Hematopoietic multipotent progenitor cell treated with erythropoietin and hydrocortisone succinate and interleukin-3 and kit ligand, for 15 days (in vitro differentiated cells): ENCODE measurements at regions not wholly inside any gene's neighbourhood (a gene's known extent, or its start where the extent isn't known, plus 50 kb on each side); places are given as distances from the start of the nearest gene placed in this dataset.
"Not testable (repeated sequence)": the region's sequence is repeated elsewhere in the genome, so short reads cannot be mapped to it uniquely, and the experiment has no call there.

Source experiments
- DNase-seq: peaks from one replicate; pipeline ENCODE4 v3.0.0-alpha.2; 2015; ENCODE audit warnings: low spot score

DNA sequence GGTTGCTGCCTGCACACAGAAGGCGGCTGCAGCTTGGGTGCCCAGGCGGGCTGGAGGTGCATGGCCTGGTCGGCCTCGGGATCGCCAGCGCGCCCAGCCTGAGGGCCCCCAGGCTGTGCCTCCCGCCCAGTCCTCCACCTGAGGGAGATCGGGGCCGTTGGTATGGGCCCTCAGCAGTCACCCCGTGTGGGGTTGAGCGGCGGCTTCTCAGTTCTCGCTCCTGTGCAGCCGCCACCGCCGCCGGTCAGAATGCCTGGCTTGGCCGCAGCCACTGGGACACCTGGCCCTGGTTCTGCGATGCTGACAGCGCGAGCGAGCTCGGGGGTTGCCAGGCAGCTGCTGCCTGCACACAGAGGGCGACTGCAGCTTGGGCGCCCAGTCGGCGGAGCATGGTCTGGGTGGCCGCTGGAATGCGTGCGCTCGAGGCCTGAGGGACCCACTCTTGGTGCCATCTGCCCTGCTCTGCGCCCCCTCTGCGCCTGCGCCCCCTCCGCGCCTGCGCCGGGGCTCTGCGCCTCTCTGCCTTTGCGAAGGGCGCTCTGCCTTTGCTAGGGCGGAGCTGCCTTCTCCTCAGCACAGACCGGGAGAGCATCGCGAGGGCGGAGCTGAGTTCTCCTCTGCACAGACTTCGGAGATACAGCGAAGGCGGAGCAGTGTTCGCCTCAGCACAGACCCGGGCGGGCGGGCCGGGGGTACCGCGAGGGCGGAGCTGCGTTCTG, 84.6 kb upstream of the ZNG1F start:
- not testable (repeated sequence) for DNase-seq

DNA sequence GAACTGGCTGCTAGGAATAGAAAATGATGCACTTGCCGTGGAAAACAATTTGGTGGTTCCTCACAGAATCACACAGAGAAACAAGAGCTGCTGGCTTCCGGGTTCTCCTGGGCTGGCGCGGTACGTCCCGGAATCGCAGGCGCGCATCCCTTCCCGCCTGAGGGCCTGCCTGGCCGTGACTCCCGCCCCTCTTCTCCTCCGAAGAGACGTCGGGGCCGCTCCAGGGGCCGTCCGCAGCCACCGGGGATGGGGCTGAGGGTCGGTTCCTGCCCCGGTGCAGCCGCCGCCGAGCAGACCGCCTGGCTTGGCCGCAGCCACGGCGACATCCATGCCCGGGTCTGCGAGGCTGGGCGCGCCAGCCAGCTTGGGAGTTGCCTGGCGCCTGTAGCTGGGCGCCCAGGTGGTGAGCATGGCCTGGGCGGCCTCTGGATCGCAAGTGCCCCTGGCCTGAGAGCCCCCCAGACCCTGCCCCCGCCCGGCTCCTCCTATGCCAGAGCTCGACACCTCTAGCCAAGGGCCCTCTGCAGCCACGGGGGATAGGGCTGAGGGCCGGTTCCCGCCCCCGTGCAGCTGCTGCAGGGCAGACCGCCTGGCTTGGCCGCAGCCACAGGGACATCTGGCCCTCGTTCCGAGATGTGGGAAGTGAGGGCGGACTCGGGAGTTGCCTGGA, 83.9 kb upstream of the ZNG1F start:
- DNase-seq: not testable (repeated sequence)

DNA sequence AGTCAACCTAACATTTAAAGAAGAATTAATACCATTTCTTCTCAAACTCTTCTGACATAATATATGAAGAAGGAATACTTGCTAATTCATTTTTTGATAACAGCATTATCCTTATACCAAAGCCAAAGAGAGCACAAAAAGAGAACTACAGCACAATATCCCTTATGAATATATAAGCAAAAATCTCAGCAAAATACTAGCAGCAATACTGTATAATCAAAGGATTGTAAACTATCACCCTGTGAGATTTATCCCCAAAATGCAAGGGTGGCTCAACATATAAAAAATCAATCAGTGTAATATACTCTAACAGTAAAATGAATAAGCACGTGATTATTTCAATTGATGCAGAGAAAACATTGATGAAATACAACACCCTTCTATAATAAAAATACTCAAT, 81.9 kb upstream of the ZNG1F start:
- DNase-seq: not testable (repeated sequence)

DNA sequence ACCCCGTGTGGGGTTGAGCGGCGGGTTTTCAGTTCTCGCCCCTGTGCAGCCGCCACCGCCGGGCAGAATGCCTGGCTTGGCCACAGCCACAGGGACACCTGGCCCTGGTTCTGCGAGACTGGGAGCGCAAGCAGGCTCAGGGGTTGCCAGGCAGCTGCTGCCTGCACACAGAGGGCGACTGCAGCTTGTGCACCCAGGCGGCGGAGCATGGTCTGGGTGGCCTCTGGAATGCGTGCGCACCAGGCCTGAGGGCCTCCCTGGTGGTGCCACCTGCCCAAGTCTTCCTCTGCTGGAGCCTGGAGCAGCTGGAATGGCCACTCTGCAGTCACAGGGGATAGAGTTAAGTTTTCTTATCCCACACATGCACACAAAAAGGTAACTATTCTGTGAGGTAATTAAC, 80.4 kb upstream of the ZNG1F start:
- not testable (repeated sequence) for DNase-seq

DNA sequence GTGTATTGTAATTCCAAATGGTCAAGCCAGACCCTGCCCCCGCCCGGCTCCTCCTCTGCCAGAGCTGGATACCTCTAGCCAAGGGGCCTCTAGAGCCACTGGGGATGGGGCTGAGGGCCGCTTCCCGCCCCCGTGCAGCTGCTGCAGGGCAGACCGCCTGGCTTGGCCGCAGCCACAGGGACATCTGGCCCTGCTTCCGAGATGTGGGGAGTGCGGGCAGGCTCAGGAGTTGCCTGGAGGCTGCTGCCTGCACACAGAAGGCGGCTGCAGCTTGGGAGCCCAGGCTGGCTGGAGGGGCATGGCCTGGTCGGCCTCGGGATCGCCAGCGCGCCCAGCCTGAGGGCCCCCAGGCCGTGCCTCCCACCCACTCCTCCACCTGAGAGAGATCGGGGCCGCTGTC, 79.9 kb upstream of the ZNG1F start:
- DNase-seq: not testable (repeated sequence)

DNA sequence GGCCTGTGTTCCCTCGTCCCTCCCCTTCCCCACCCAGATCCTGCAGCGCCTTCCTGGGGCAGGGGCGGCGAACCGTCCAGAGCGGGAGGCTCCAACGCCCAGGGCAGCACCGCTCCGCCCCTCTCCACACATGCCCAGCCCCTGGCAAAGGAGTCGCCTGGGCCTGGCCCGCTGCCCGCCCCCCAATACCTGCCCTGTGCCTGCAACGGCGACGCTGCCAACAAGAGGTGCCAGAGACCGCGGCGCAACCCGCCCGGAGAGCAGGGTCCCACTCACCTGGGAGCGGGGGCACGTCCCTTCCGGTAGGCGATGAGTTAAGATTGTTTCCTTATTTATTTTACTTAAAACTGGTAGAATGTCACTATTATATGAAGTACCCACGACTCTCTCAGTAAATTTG, 77.5 kb upstream of the ZNG1F start:
- not testable (repeated sequence) for DNase-seq

DNA sequence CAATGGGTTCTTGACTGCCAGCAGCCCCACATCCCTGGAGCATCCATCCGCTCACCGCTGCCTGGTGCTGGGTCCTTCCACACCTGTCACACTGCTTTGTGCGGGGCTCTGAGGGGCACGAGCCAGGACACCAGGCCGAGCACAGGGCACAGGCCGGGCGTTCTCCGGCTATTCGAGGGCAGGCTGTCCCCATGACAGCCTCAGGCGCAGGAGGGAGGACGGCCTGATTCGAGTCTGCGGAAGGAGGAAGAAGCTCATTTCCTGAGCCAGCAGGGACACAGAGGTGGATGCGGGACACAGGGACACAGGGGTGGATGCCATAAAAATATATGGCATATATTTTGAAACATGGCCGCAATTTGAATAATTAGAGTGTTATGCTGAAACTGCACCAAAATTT, 76.9 kb upstream of the ZNG1F start:
- not testable (repeated sequence) for DNase-seq

DNA sequence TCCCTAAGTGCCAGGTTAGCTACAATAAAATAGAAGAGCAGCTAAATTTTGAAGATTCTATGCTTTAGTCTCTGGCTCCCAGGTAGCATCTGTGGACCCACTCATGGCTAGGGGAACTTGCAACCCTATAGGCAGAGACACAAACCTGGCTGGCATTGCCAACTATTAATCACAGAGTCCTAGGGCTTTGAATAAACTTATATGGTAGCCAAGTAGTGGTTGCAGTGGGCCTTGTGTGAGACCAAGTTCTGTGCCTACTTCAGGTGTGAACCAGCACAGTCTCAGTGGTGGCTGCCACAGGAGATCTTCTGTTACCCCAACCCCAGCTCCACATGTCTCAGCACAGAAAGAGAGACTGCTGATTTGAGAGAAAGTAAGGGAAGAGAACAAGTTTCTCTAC, 62.9 kb upstream of the ZNG1F start:
- DNase-seq: not testable (repeated sequence)

DNA sequence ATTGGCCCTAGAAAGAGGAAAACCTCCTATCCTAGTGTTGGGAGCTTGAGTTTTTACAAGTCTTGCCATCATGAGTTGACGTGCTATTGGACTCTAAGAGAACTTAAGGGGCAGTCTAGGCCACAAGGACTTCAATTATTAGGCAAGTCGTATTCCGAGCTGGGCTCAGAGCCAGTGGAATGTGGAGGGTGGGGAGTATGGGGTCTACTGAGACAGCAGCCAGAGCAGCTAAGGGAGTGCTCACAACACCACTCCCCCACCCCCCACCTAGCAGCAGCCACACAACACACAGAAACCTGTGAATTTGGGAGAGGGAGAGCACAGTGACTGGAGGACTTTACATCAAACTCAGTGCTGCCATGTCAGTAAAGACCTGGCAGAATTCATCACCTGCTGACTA, 62.0 kb upstream of the ZNG1F start:
- DNase-seq: not testable (repeated sequence)

DNA sequence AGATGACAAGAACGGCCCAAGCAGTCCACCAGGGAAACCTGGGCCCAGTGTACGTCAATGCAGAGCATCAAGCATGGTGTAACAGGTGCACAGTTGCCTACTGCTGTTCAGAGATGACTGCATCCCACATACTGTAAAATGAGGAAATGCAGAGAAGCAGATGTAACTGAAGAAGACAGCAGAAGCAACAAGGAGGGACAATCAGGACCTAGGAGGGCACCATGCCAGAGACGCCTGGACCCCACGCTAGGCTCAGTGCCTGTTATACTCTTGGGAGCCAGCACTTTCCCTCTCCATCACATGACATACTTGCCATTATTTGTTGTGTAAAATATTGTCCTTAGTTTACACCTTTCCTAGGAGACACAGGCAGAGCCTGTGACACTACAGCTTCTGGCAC, 57.6 kb upstream of the ZNG1F start:
- DNase-seq: not testable (repeated sequence)
